K562 (cell line): ENCODE measurements at regions not wholly inside any gene's neighbourhood (a gene's known extent, or its start where the extent isn't known, plus 50 kb on each side); places are given as distances from the start of the nearest gene placed in this dataset.

Source experiments
- ATAC-seq: fragments of 200-7000 bp; cut with Tn5 transposase; 3 replicates; pipeline ENCODE4 v1.9.1; 2020; ENCODE audit warnings: moderate library complexity
- BruUV-seq: library from RNA; stranded (reverse); fragments of 400-500 nt; replicated peaks from 2 replicates; lab custom pipeline; 2021; lab: Mats Ljungman, UMichigan
- CTCF ChIA-PET: fragments of 300-600 bp; formaldehyde crosslinking; extraction: SDS; loops from one replicate; lab custom pipeline; 2021; ENCODE audit warnings: low intra/inter-chr PET ratio; lab: Yijun Ruan, JAX
- POLR2A ChIA-PET: fragments of 300-600, 350-650 bp; sonication (Branson Sonifier 250); formaldehyde crosslinking; extraction: SDS; loops from one replicate; lab custom pipeline; 2021; ENCODE audit warnings: antibody characterized with exemption, inconsistent platforms; lab: Yijun Ruan, JAX
- DNase-seq, 4 experiments: peaks; one replicate each; pipeline versions ENCODE4 v3.0.0 to v3.0.0-alpha.2; 2011 to 2018; ENCODE audit warnings: low spot score in 3 of 4, mixed read lengths in 3 of 4; ENCODE audit errors: extremely low read depth in 1 of 4
- FAIRE-seq: peaks from 2 replicates; lab custom pipeline; 2011; peaks lifted over from hg19 to GRCh38; lab: Jason Lieb, UNC
- H2AFZ ChIP-seq: 2 replicates; pipeline ENCODE4 v1.6.0; 2011; ENCODE audit warnings: low read depth, low read length, control low read depth, inconsistent platforms
- H3K27ac ChIP-seq: fragments of 200-600 bp; 3 replicates; pipeline ENCODE4 v1.8.0; 2011; ENCODE audit warnings: low read depth, mild to moderate bottlenecking, control low read depth, inconsistent platforms, low read length, moderate library complexity, mixed read lengths; ENCODE audit errors: extremely low read depth
- H3K27me3 ChIP-seq, 2 experiments: fragments of 300-600 bp in 1 of 2; 2 replicates in 1 of 2; 3 replicates in 1 of 2; pipeline versions ENCODE4 v1.6.0 to v1.8.0; 2011; ENCODE audit warnings: inconsistent platforms in 2 of 2, low read length in 2 of 2, mild to moderate bottlenecking in 1 of 2, mixed read lengths in 1 of 2, moderate library complexity in 1 of 2; ENCODE audit not compliant: control insufficient read depth in 2 of 2, insufficient read depth in 2 of 2
- H3K36me3 ChIP-seq: fragments of 300-600 bp; 3 replicates; pipeline ENCODE4 v1.8.0; 2011; ENCODE audit warnings: mild to moderate bottlenecking, low read length, inconsistent platforms; ENCODE audit not compliant: control insufficient read depth, insufficient read depth
- H3K4me1 ChIP-seq, 2 experiments: fragments of 200-600 bp in 1 of 2; replicated peaks in 1 of 2; 2 replicates in 1 of 2; 3 replicates in 1 of 2; pipeline versions ENCODE4 v1.5.1 to v1.8.0; 2011; ENCODE audit warnings: inconsistent platforms in 2 of 2, low read length in 2 of 2, mild to moderate bottlenecking in 1 of 2, mixed read lengths in 1 of 2, moderate library complexity in 1 of 2; ENCODE audit not compliant: control insufficient read depth in 2 of 2, insufficient read depth in 2 of 2
- H3K4me2 ChIP-seq: 2 replicates; pipeline ENCODE4 v1.6.1; 2011; ENCODE audit warnings: low read length, control low read depth, inconsistent platforms, mixed read lengths; ENCODE audit not compliant: insufficient read depth
- H3K4me3 ChIP-seq: fragments of 200-600 bp; sonication (generic), shearing (Covaris generic); 2 replicates; pipeline ENCODE4 v1.5.1; 2016; ENCODE audit warnings: control low read depth, inconsistent platforms
- H3K79me2 ChIP-seq: fragments of 200-600 bp; 3 replicates; pipeline ENCODE4 v1.8.0; 2011; ENCODE audit warnings: low read length, inconsistent platforms; ENCODE audit not compliant: control insufficient read depth, insufficient read depth
- H3K9ac ChIP-seq, 2 experiments: 2 replicates each; pipeline versions ENCODE4 v1.6.0 to v1.6.1; 2011; ENCODE audit warnings: low read depth in 2 of 2, low read length in 2 of 2, control low read depth in 1 of 2, inconsistent platforms in 1 of 2, mild to moderate bottlenecking in 1 of 2, mixed read lengths in 1 of 2; ENCODE audit not compliant: insufficient read depth in 1 of 2
- H3K9me1 ChIP-seq: one replicate; pipeline ENCODE4 v1.6.0; 2011; ENCODE audit warnings: inconsistent platforms, mild to moderate bottlenecking, low read length, moderate library complexity; ENCODE audit not compliant: control insufficient read depth, insufficient read depth
- H3K9me3 ChIP-seq: replicated peaks from 2 replicates; pipeline ENCODE4 v1.5.1; 2011; ENCODE audit warnings: low read depth, low read length, inconsistent platforms; ENCODE audit not compliant: control insufficient read depth, insufficient read depth
- H4K20me1 ChIP-seq: replicated peaks from 2 replicates; pipeline ENCODE4 v1.6.1; 2011; ENCODE audit warnings: low read length, inconsistent platforms, mixed read lengths; ENCODE audit not compliant: control insufficient read depth, insufficient read depth
- CBX3 ChIP-seq, 2 experiments: IDR thresholded peaks; 1 replicate in 1 of 2; 2 replicates in 1 of 2; pipeline ENCODE4 v1.6.1; 2012; ENCODE audit warnings: inconsistent platforms in 2 of 2, low read length in 2 of 2, borderline replicate concordance in 1 of 2, control low read depth in 1 of 2
- CCAR2 ChIP-seq: fragments of 200-400 bp; formaldehyde crosslinking; IDR thresholded peaks from 2 replicates; pipeline ENCODE4 v1.6.1; 2017; ENCODE audit warnings: mild to moderate bottlenecking, low read depth, low read length
- DNMT1 ChIP-seq: fragments of 450-650 bp; IDR thresholded peaks from 2 replicates; pipeline ENCODE4 v1.6.1; 2016; ENCODE audit warnings: antibody characterized with exemption, mild to moderate bottlenecking
- GATA2 ChIP-seq: sonication (generic); formaldehyde crosslinking; IDR thresholded peaks from 2 replicates; pipeline ENCODE4 v1.4.0; 2020; ENCODE audit warnings: mild to moderate bottlenecking, missing genetic modification reagents
- GTF2F1 ChIP-seq: IDR thresholded peaks from 2 replicates; pipeline ENCODE4 v1.6.1; 2011; ENCODE audit warnings: low read depth, low read length, improper control_type of control experiment
- HMG20B ChIP-seq: fragments of 250-450 bp; sonication (Bioruptor Pico); IDR thresholded peaks from 2 replicates; pipeline ENCODE4 v1.5.0; 2021; ENCODE audit warnings: mild to moderate bottlenecking
- HMGN3 ChIP-seq: IDR thresholded peaks from 2 replicates; pipeline ENCODE4 v1.6.1; 2011; ENCODE audit warnings: borderline replicate concordance, low read depth, mild to moderate bottlenecking, mixed read lengths, low read length; ENCODE audit not compliant: insufficient read length; ENCODE audit errors: extremely low read depth
- LEF1 ChIP-seq: fragments of 450-650 bp; IDR thresholded peaks from 2 replicates; pipeline ENCODE4 v1.6.1; 2016; ENCODE audit warnings: mild to moderate bottlenecking
- POLR2AphosphoS5 ChIP-seq: IDR thresholded peaks from 2 replicates; pipeline ENCODE4 v1.6.1; 2011; ENCODE audit warnings: mild to moderate bottlenecking, low read depth, low read length, moderate library complexity; ENCODE audit not compliant: control insufficient read depth, insufficient read depth
- SRSF9 ChIP-seq: fragments of 200-400 bp; formaldehyde crosslinking; IDR thresholded peaks from 2 replicates; pipeline ENCODE4 v1.6.1; 2017; ENCODE audit warnings: low read depth, low read length, borderline replicate concordance
- ZFX ChIP-seq: sonication (generic); formaldehyde crosslinking; IDR thresholded peaks from 2 replicates; pipeline ENCODE4 v1.8.0; 2022; ENCODE audit warnings: mild to moderate bottlenecking, missing genetic modification reagents, moderate library complexity
- ZNF282 ChIP-seq: sonication (generic); formaldehyde crosslinking; IDR thresholded peaks from 2 replicates; pipeline ENCODE4 v1.8.1; 2023; ENCODE audit warnings: missing genetic modification reagents
- ZNF444 ChIP-seq: fragments of 250-450 bp; sonication (Bioruptor Pico); IDR thresholded peaks from 2 replicates; pipeline ENCODE4 v1.4.0; 2020; ENCODE audit warnings: mild to moderate bottlenecking, moderate library complexity
- ZNF445 ChIP-seq: fragments of 250-450 bp; sonication (Bioruptor Pico); IDR thresholded peaks from 2 replicates; pipeline ENCODE4 v1.4.0; 2020; ENCODE audit warnings: low read depth, mild to moderate bottlenecking, moderate library complexity
- ZNF507 ChIP-seq: conservative IDR thresholded peaks from 2 replicates; pipeline ENCODE4 v1.6.1; 2017; ENCODE audit warnings: missing genetic modification characterization, missing compliant biosample characterization
- ZNF644 ChIP-seq: fragments of 200-800 bp; sonication (Bioruptor generic); IDR thresholded peaks from 2 replicates; pipeline ENCODE4 v1.6.1; 2016; ENCODE audit warnings: low read depth, missing genetic modification characterization, missing compliant biosample characterization
- ZNF707 ChIP-seq: fragments of 250-450 bp; sonication (Bioruptor Pico); conservative IDR thresholded peaks from 2 replicates; pipeline ENCODE4 v1.8.0; 2022; ENCODE audit warnings: inconsistent platforms, mild to moderate bottlenecking, moderate library complexity
- ZNF785 ChIP-seq: fragments of 250-450 bp; sonication (Bioruptor Pico); IDR thresholded peaks from 2 replicates; pipeline ENCODE4 v1.4.0; 2020; ENCODE audit warnings: mild to moderate bottlenecking
- WGBS: fragments of 100-300 bp; shearing (Covaris generic); methylation state at CpG from one replicate; pipeline ENCODE4 v1.1.6; 2016; ENCODE audit warnings: low coverage, mixed read lengths; ENCODE audit not compliant: insufficient coverage; ENCODE audit errors: missing lambda C conversion rate; 5-methylcytosine and 5-hydroxymethylcytosine counted together
- in situ Hi-C: fragments of 300-500 bp; cut with MboI; formaldehyde crosslinking; loops from 4 replicates; pipeline ENCODE4 v1.15.0; 2018; ENCODE audit warnings: inconsistent platforms, mixed read lengths
- intact Hi-C: fragments of 100-400 bp; cut with micrococcal nuclease; formaldehyde crosslinking; loops from 2 replicates; pipeline ENCODE4 v1.14.2; 2022
- TF ChIP-seq, protein P1 (sequence below): IDR thresholded peaks from 2 replicates; pipeline ENCODE4 v1.6.1; 2014; ENCODE audit warnings: antibody characterized with exemption
- TF ChIP-seq, protein P2 (sequence below): sonication (generic); formaldehyde crosslinking; IDR thresholded peaks from 2 replicates; pipeline ENCODE4 v1.8.0; 2022; ENCODE audit warnings: missing genetic modification reagents, mild to moderate bottlenecking, borderline replicate concordance

- no peak overlapping the region for H3K4me2 ChIP-seq
- peaks cover 26% of the 10 kb centered on the region for H3K79me2 ChIP-seq
- FAIRE-seq (no peak), DNase-seq (no peak), ATAC-seq (no peak)
- H3K9me1 ChIP-seq: no peaks in the 10 kb centered on the region
- TF ChIP-seq GATA2 (CRISPR knock-in tag): no peak
- TF ChIP-seq ZNF444: no peak
- TF ChIP-seq POLR2AphosphoS5: no peak
- no peak for TF ChIP-seq DNMT1
- no peak for TF ChIP-seq ZFX (CRISPR knock-in tag)
- no peak for TF ChIP-seq ZNF644 (tag)
- TF ChIP-seq GTF2F1: no peak
- TF ChIP-seq ZNF785 (CRISPR knock-in tag): no peak
- TF ChIP-seq HMGN3: no peak
- TF ChIP-seq, protein P1, sequence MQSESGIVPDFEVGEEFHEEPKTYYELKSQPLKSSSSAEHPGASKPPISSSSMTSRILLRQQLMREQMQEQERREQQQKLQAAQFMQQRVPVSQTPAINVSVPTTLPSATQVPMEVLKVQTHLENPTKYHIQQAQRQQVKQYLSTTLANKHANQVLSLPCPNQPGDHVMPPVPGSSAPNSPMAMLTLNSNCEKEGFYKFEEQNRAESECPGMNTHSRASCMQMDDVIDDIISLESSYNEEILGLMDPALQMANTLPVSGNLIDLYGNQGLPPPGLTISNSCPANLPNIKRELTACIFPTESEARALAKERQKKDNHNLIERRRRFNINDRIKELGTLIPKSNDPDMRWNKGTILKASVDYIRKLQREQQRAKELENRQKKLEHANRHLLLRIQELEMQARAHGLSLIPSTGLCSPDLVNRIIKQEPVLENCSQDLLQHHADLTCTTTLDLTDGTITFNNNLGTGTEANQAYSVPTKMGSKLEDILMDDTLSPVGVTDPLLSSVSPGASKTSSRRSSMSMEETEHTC: no peak
- no peak for TF ChIP-seq CBX3 (IDR thresholded peaks at IDR 0.05; ENCODE audit: borderline replicate concordance in 1 of 2, low read length in 2 of 2)
- no peak for TF ChIP-seq HMG20B (CRISPR knock-in tag)
- no peak for TF ChIP-seq ZNF707
- TF ChIP-seq LEF1: no peak
- TF ChIP-seq CCAR2: no peak
- TF ChIP-seq, protein P2, sequence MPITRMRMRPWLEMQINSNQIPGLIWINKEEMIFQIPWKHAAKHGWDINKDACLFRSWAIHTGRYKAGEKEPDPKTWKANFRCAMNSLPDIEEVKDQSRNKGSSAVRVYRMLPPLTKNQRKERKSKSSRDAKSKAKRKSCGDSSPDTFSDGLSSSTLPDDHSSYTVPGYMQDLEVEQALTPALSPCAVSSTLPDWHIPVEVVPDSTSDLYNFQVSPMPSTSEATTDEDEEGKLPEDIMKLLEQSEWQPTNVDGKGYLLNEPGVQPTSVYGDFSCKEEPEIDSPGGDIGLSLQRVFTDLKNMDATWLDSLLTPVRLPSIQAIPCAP (CRISPR knock-in tag): no peak
- TF ChIP-seq ZNF282 (CRISPR knock-in tag): no peak
- no peak for TF ChIP-seq SRSF9
- no peak for TF ChIP-seq ZNF445
- no peak for TF ChIP-seq ZNF507 (tag)
- H3K9ac ChIP-seq: no peak overlapping the region; a peak in 1 of 4 replicates
- in situ Hi-C loops (no loop called here), intact Hi-C loops (no loop called here)
- H3K4me3 ChIP-seq: no peak overlapping the region
- H3K36me3 ChIP-seq: peaks cover 21% of the 10 kb centered on the region; the same call in 2 of the 3 replicates
- H3K4me1 ChIP-seq: peaks cover 0 to 16% of the 10 kb centered on the region in 2 experiments; a peak in 2 of 5 replicates
- H3K27ac ChIP-seq: no peak overlapping the region
- no peak overlapping the region for H2AFZ ChIP-seq
- ChIA-PET CTCF (no interaction called here), POLR2A (no interaction called here)
- BruUV-seq: no TSS peak
- WGBS: 93% methylated on average over 2 of the region's 18 CpGs
- H3K9me3 ChIP-seq: no peaks in the 10 kb centered on the region
- H3K27me3 ChIP-seq: no peaks in the 10 kb centered on the region
- H4K20me1 ChIP-seq: peaks cover 14% of the 10 kb centered on the region
Observed at GRCh38 chr22:25383892-25384291, 164.5 kb downstream of the CRYBB2 start.
